ENCODE measurements at regions not wholly inside any gene's neighbourhood (a gene's known extent, or its start where the extent isn't known, plus 50 kb on each side); places are given as distances from the start of the nearest gene placed in this dataset.
"Not testable (repeated sequence)": the region's sequence is repeated elsewhere in the genome, so short reads cannot be mapped to it uniquely, and the experiment has no call there.

- DNase-seq (ENCODE audit: low read depth): no peak
Measured at GRCh38 chr10:45518741-45519140, 144.7 kb downstream of the ALOX5 start.

GRCh38 chr10:45515630-45516029, 141.6 kb downstream of the ALOX5 start:
- no peak for DNase-seq (ENCODE audit: low read depth)

- peak; percentile 75 for DNase-seq (ENCODE audit: low read depth)
Measured at GRCh38 chr10:45514291-45515270, 140.6 kb downstream of the ALOX5 start.

GRCh38 chr10:45513551-45513950, 139.5 kb downstream of the ALOX5 start:
- no peak for DNase-seq (ENCODE audit: low read depth)

GRCh38 chr10:45511926-45512325, 137.9 kb downstream of the ALOX5 start:
- DNase-seq (ENCODE audit: low read depth): not testable (repeated sequence)

GRCh38 chr10:45509491-45509890, 135.5 kb downstream of the ALOX5 start:
- no peak for DNase-seq (ENCODE audit: low read depth)

DNA sequence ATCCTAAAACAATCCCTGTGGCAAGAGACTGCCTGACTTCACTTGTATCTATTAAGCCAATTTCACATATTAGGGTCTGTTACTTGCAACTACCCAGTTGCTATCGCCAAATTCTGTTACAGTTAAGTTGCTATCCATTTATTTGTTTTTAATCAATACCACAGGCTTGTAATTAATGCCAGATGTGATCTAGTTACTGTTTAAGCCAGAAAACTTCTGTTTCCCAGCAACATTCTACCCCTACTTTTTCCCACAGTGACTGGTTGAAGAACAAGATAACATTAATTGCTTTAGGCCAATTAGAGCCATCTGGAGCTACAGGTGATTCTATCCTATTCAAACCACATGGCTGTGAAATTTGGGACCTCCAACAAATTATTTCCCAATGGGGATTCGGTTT, 131.3 kb downstream of the ALOX5 start:
- DNase-seq (ENCODE audit: low read depth): no peak

GRCh38 chr10:45502458-45502857, 128.4 kb downstream of the ALOX5 start:
- DNase-seq (ENCODE audit: low read depth): no peak

DNA sequence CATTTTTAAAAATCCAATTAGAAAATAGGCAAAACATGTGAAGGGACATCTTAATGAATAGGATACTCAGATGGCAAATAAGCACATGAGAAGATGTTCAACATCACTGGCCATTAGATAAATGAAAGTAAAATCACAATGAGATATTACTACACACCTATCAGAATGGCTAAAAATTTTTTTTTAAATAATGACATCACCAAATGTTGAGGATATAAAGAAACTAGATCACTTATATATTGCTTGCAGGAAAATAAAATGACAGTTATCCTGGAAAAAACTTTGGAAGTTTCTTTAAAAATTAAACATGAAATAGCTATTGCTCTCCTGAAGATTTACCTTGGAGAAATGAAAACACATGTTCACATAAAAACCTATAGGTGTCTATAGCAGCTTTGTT, 127.8 kb downstream of the ALOX5 start:
- no peak for DNase-seq (ENCODE audit: low read depth)

DNA sequence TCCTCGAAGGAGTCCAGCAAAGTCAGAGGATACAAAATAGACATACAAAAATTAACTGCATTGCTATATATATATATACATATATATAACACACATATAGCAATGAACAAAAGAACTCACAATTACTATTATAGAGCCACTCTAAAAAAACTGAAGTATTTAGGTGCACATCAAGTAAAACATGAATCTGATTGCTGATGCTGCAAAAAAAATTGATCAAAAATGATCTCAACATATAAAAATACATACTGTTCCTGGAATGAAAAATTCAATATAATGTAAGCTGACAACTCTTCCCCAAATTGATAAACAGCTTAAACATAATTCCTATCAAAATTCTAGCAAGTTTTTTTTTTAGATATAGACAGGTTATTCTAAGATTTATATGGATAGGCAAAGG, 126.8 kb downstream of the ALOX5 start:
- DNase-seq (ENCODE audit: low read depth): no peak

DNA sequence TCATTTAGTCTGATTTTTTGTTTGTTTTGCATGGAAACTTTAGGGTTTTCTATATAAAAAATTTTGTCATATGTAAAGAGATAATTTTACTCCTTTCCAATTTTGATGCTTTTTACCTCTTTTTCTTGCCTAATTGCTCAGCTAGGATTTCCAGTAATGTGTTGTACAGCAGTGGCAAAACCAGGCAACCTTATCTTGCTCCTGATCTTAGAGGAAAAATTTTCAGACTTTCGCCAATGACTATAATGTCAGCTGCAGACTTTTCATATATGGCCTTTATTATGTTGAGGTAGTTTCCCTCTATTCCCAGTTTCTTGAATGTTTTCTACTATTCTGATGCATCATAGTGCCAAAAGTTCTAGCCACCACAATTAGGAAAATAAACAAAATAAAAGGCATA, 126.3 kb downstream of the ALOX5 start:
- DNase-seq (ENCODE audit: low read depth): no peak

GRCh38 chr10:45495438-45496152, 121.6 kb downstream of the ALOX5 start:
- DNase-seq (ENCODE audit: low read depth): no peak

All from myocyte (in vitro differentiated cells).